ENCODE measurements at regions not wholly inside any gene's neighbourhood (a gene's known extent, or its start where the extent isn't known, plus 50 kb on each side); places are given as distances from the start of the nearest gene placed in this dataset.
"Not testable (repeated sequence)": the region's sequence is repeated elsewhere in the genome, so short reads cannot be mapped to it uniquely, and the experiment has no call there.

DNA sequence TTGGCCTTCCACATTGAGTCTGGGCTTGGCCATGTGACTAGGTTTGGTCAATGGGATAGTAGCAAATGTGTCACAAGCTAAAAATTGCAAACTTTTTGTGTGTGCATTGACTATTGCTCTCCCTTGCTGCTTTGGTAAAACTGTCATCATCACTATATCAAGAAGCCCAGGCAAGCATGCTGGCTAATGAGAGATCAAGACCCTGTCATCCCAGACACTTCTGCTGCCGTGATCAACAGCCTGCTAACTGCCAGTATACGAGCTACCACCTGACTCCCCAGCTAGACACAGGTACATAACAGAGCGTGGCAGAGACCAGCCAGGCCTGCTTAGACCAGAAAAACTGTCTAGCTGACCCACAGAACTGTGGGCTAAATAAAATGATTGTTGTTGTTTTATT lies 456.7 kb upstream of the DCN start:
- no peak for TF ChIP-seq CTCF (IDR thresholded peaks at IDR 0.05; ENCODE audit: unreplicated experiment)
- Mint-ChIP-seq H3K4me1 (ENCODE audit: insufficient read depth, unreplicated experiment) (peaks cover 7% of the 10 kb centered on the region), H3K27me3 (ENCODE audit: insufficient read depth, unreplicated experiment) (no peaks in the 10 kb centered on the region), H3K27ac (ENCODE audit: low read depth, unreplicated experiment) (no peak overlapping the region), H3K36me3 (ENCODE audit: insufficient read depth, unreplicated experiment) (peaks cover 8% of the 10 kb centered on the region), H3K9me3 (ENCODE audit: unreplicated experiment) (no peaks in the 10 kb centered on the region), H3K4me3 (ENCODE audit: unreplicated experiment) (no peak overlapping the region)
- BruUV-seq (replicated peaks), result no TSS peak
- DNase-seq (ENCODE audit: unreplicated experiment), result no peak
- intact Hi-C loops (cut with micrococcal nuclease), result no loop called here
- ChIA-PET CTCF (interaction anchor here (0.6 to 0.9 kb wide), 2 partner anchors 16 to 495 kb away, joined by 3 read pairs; no protein-coding TSS in a partner anchor), POLR2A (interaction anchor here (0.5 to 2.6 kb wide), 7 partner anchors 12 to 1038 kb away, joined by 3 to 16 read pairs (median 3); no protein-coding TSS in a partner anchor)

- no peak for DNase-seq (ENCODE audit: unreplicated experiment)
- H3K27me3 Mint-ChIP-seq (ENCODE audit: insufficient read depth, unreplicated experiment), result no peaks in the 10 kb centered on the region
- TF ChIP-seq CTCF (IDR thresholded peaks at IDR 0.05; ENCODE audit: unreplicated experiment), result no peak
- intact Hi-C loops (cut with micrococcal nuclease), result no loop called here
- ChIA-PET POLR2A (interaction anchor here (0.6 kb wide), 1 partner anchor 71 kb away, joined by 4 read pairs; no protein-coding TSS in a partner anchor), CTCF (interaction anchor here (0.7 kb wide), 1 partner anchor 23 kb away, joined by 3 read pairs; no protein-coding TSS in a partner anchor)
- H3K4me1 Mint-ChIP-seq (ENCODE audit: insufficient read depth, unreplicated experiment), result peaks cover 7% of the 10 kb centered on the region
- peaks cover 8% of the 10 kb centered on the region for H3K36me3 Mint-ChIP-seq (ENCODE audit: insufficient read depth, unreplicated experiment)
- no peaks in the 10 kb centered on the region for H3K9me3 Mint-ChIP-seq (ENCODE audit: unreplicated experiment)
- no TSS peak for BruUV-seq (replicated peaks)
- no peak overlapping the region for H3K27ac Mint-ChIP-seq (ENCODE audit: low read depth, unreplicated experiment)
- H3K4me3 Mint-ChIP-seq (ENCODE audit: unreplicated experiment), result no peak overlapping the region
Observed at GRCh38 chr12:91637789-91638624, 455.4 kb upstream of the DCN start.

GRCh38 chr12:91636721-91637120 lies 454.1 kb upstream of the DCN start:
- intact Hi-C loops (cut with micrococcal nuclease), result no loop called here
- no peak overlapping the region for H3K4me3 Mint-ChIP-seq (ENCODE audit: unreplicated experiment)
- no peak for DNase-seq (ENCODE audit: unreplicated experiment)
- CTCF ChIA-PET, result interaction anchor here (0.6 kb wide), 1 partner anchor 505 kb away, joined by 3 read pairs; no protein-coding TSS in a partner anchor
- POLR2A ChIA-PET, result interaction anchor here (1.3 to 1.7 kb wide), 2 partner anchors 9 to 501 kb away, joined by 4 to 5 read pairs; no protein-coding TSS in a partner anchor
- BruUV-seq (replicated peaks), result no TSS peak
- H3K27ac Mint-ChIP-seq (ENCODE audit: low read depth, unreplicated experiment), result no peak overlapping the region
- no peak for TF ChIP-seq CTCF (IDR thresholded peaks at IDR 0.05; ENCODE audit: unreplicated experiment)
- no peaks in the 10 kb centered on the region for H3K27me3 Mint-ChIP-seq (ENCODE audit: insufficient read depth, unreplicated experiment)
- no peaks in the 10 kb centered on the region for H3K9me3 Mint-ChIP-seq (ENCODE audit: unreplicated experiment)
- peaks cover 8% of the 10 kb centered on the region for H3K36me3 Mint-ChIP-seq (ENCODE audit: insufficient read depth, unreplicated experiment)
- peaks cover 7% of the 10 kb centered on the region for H3K4me1 Mint-ChIP-seq (ENCODE audit: insufficient read depth, unreplicated experiment)

GRCh38 chr12:91634386-91634713 lies 451.7 kb upstream of the DCN start:
- POLR2A ChIA-PET, result interaction anchor here (0.6 to 1.1 kb wide), 2 partner anchors 11 to 144 kb away, joined by 3 read pairs; no protein-coding TSS in a partner anchor
- H3K27ac Mint-ChIP-seq (ENCODE audit: low read depth, unreplicated experiment); H3K36me3 Mint-ChIP-seq (ENCODE audit: insufficient read depth, unreplicated experiment); H3K9me3 Mint-ChIP-seq (ENCODE audit: unreplicated experiment); H3K4me1 Mint-ChIP-seq (ENCODE audit: insufficient read depth, unreplicated experiment); DNase-seq (ENCODE audit: unreplicated experiment); intact Hi-C loops (cut with micrococcal nuclease); H3K4me3 Mint-ChIP-seq (ENCODE audit: unreplicated experiment); H3K27me3 Mint-ChIP-seq (ENCODE audit: insufficient read depth, unreplicated experiment); BruUV-seq (replicated peaks): not testable (repeated sequence)
- CTCF ChIA-PET, result interaction anchor here (0.7 to 1.3 kb wide), 2 partner anchors 183 to 253 kb away, joined by 3 read pairs; no protein-coding TSS in a partner anchor

All from MCF 10A (cell line).